HCT116 (cell line): ENCODE measurements at regions not wholly inside any gene's neighbourhood (a gene's known extent, or its start where the extent isn't known, plus 50 kb on each side); places are given as distances from the start of the nearest gene placed in this dataset.

Experiments
- ATAC-seq: fragments of 200-7000 bp; cut with Tn5 transposase; 2 replicates; pipeline ENCODE4 v1.9.1; 2020; ENCODE audit warnings: mild to moderate bottlenecking, moderate library complexity
- BruUV-seq: library from RNA; stranded (reverse); fragments of 400-500 nt; replicated peaks from 2 replicates; lab custom pipeline; 2021; lab: Mats Ljungman, UMichigan
- CTCF ChIA-PET: fragments of 300-600 bp; sonication (Branson Sonifier 250); formaldehyde crosslinking; loops from one replicate; lab custom pipeline; 2021; ENCODE audit warnings: antibody characterized with exemption; lab: Charles Lee
- POLR2A ChIA-PET: fragments of 300-600, 350-600 bp; sonication (Branson Sonifier 250); formaldehyde crosslinking; loops from one replicate; lab custom pipeline; 2021; ENCODE audit warnings: antibody characterized with exemption; lab: Charles Lee
- RAD21 ChIA-PET, 2 experiments: fragments of 300-600 bp; sonication (Branson Sonifier 250); formaldehyde crosslinking; loops; one replicate each; lab custom pipeline; 2023; ENCODE audit warnings: low total read pairs in 2 of 2; ENCODE audit not compliant: uncharacterized antibody in 2 of 2, unreplicated experiment in 2 of 2, low non-redundant PET in 1 of 2; lab: Charles Lee
- DNase-seq: peaks from one replicate; pipeline ENCODE4 v3.0.0-alpha.2; 2010; ENCODE audit warnings: low read depth, low spot score
- H2AFZ ChIP-seq: fragments of 200-600 bp; shearing (Covaris generic), sonication (generic); 2 replicates; pipeline ENCODE4 v1.6.1; 2017; ENCODE audit warnings: low read depth, mixed run types, mixed read lengths, antibody characterized with exemption, low read length; ENCODE audit not compliant: poor library complexity, severe bottlenecking
- H3K27ac ChIP-seq: 2 replicates; pipeline ENCODE4 v1.5.1; 2012; ENCODE audit warnings: low read depth, low read length
- H3K27me3 ChIP-seq: fragments of 200-600 bp; sonication (generic); 2 replicates; pipeline ENCODE4 v1.6.1; 2016; ENCODE audit warnings: mixed run types, low read length, mixed read lengths; ENCODE audit not compliant: insufficient read depth
- H3K36me3 ChIP-seq, 2 experiments: fragments of 200-500 bp in 1 of 2; fragments of 200-600 bp in 1 of 2; sonication (Bioruptor generic) in 1 of 2; sonication (generic) in 1 of 2; 2 replicates each; pipeline versions ENCODE4 v1.5.1 to v1.6.1; 2014 to 2016; ENCODE audit warnings: low read length in 2 of 2, inconsistent platforms in 1 of 2, mixed read lengths in 1 of 2, mixed run types in 1 of 2; ENCODE audit not compliant: insufficient read depth in 2 of 2, control insufficient read depth in 1 of 2
- H3K4me1 ChIP-seq, 2 experiments: fragments of 200-600 bp in 1 of 2; sonication (generic) in 1 of 2; 2 replicates each; pipeline versions ENCODE4 v1.5.1 to v1.6.1; 2012 to 2017; ENCODE audit warnings: low read length in 2 of 2, inconsistent platforms in 1 of 2, mild to moderate bottlenecking in 1 of 2, mixed read lengths in 1 of 2, mixed run types in 1 of 2, moderate library complexity in 1 of 2; ENCODE audit not compliant: insufficient read depth in 2 of 2, control insufficient read depth in 1 of 2
- H3K4me2 ChIP-seq: fragments of 200-600 bp; sonication (generic); 2 replicates; pipeline ENCODE4 v1.6.1; 2017; ENCODE audit warnings: mixed run types, low read length, mixed read lengths
- H3K4me3 ChIP-seq, 2 experiments: fragments of 200-600 bp in 1 of 2; sonication (generic) in 1 of 2; replicated peaks in 1 of 2; 2 replicates each; pipeline ENCODE4 v1.5.1; 2011 to 2016; ENCODE audit warnings: low read length in 2 of 2, control low read depth in 1 of 2, low read depth in 1 of 2, mild to moderate bottlenecking in 1 of 2, mixed read lengths in 1 of 2, mixed run types in 1 of 2
- H3K79me2 ChIP-seq: fragments of 200-600 bp; sonication (generic); 2 replicates; pipeline ENCODE4 v1.6.1; 2017; ENCODE audit warnings: mild to moderate bottlenecking, mixed run types, low read length, moderate library complexity, mixed read lengths; ENCODE audit not compliant: insufficient read depth
- H3K9ac ChIP-seq: fragments of 200-600 bp; sonication (generic); 2 replicates; pipeline ENCODE4 v1.6.1; 2016; ENCODE audit warnings: low read length, mixed read lengths
- H3K9me2 ChIP-seq: fragments of 200-600 bp; sonication (generic), shearing (Covaris generic); 2 replicates; pipeline ENCODE4 v1.6.1; 2017; ENCODE audit warnings: mixed run types, mild to moderate bottlenecking, moderate library complexity; ENCODE audit not compliant: insufficient read depth
- H3K9me3 ChIP-seq, 2 experiments: fragments of 200-500 bp in 1 of 2; fragments of 200-600 bp in 1 of 2; sonication (Bioruptor generic) in 1 of 2; sonication (generic) in 1 of 2; 2 replicates each; pipeline ENCODE4 v1.6.1; 2014 to 2017; ENCODE audit warnings: low read length in 2 of 2, mixed read lengths in 2 of 2, inconsistent platforms in 1 of 2, low read depth in 1 of 2, mild to moderate bottlenecking in 1 of 2, mixed run types in 1 of 2, moderate library complexity in 1 of 2; ENCODE audit not compliant: control insufficient read depth in 1 of 2, insufficient read depth in 1 of 2
- H4K20me1 ChIP-seq: fragments of 200-600 bp; sonication (generic), shearing (Covaris generic); 2 replicates; pipeline ENCODE4 v1.6.1; 2017; ENCODE audit warnings: mixed run types, mild to moderate bottlenecking, moderate library complexity; ENCODE audit not compliant: insufficient read depth
- CBX3 ChIP-seq: IDR thresholded peaks from 2 replicates; pipeline ENCODE4 v1.6.1; 2012; ENCODE audit warnings: low read depth
- CEBPB ChIP-seq: IDR thresholded peaks from 2 replicates; pipeline ENCODE4 v1.6.1; 2012; ENCODE audit warnings: low read depth
- EZH2 ChIP-seq: fragments of 200-600 bp; sonication (generic); IDR thresholded peaks from 2 replicates; pipeline ENCODE4 v1.6.1; 2017; ENCODE audit warnings: antibody characterized with exemption, mixed run types
- EZH2phosphoT487 ChIP-seq: fragments of 200-600 bp; IDR thresholded peaks from 2 replicates; pipeline ENCODE4 v1.6.1; 2018; ENCODE audit warnings: antibody characterized with exemption, borderline replicate concordance
- FOSL1 ChIP-seq: IDR thresholded peaks from 2 replicates; pipeline ENCODE4 v1.6.1; 2012; ENCODE audit warnings: low read depth
- POLR2A ChIP-seq: IDR thresholded peaks from 2 replicates; pipeline ENCODE4 v1.7.0; 2011; ENCODE audit warnings: borderline replicate concordance; ENCODE audit not compliant: insufficient read depth, insufficient read length; ENCODE audit errors: extremely low read depth
- POLR2AphosphoS5 ChIP-seq: IDR thresholded peaks from 2 replicates; pipeline ENCODE4 v1.6.1; 2011; ENCODE audit warnings: mild to moderate bottlenecking, low read depth, low read length, moderate library complexity
- SIN3A ChIP-seq: IDR thresholded peaks from 2 replicates; pipeline ENCODE4 v1.6.1; 2012; ENCODE audit warnings: low read depth
- SP1 ChIP-seq: IDR thresholded peaks from 2 replicates; pipeline ENCODE4 v1.6.1; 2012; ENCODE audit warnings: low read depth
- SRF ChIP-seq: IDR thresholded peaks from 2 replicates; pipeline ENCODE4 v1.6.1; 2012; ENCODE audit warnings: low read depth
- TCF7L2 ChIP-seq: IDR thresholded peaks from 2 replicates; pipeline ENCODE4 v1.7.0; 2011; ENCODE audit warnings: borderline replicate concordance, inconsistent platforms; ENCODE audit not compliant: insufficient read depth, insufficient read length; ENCODE audit errors: extremely low read depth
- ZNF274 ChIP-seq: fragments of 200-500 bp; sonication (Bioruptor generic); IDR thresholded peaks from 2 replicates; pipeline ENCODE4 v1.6.1; 2014; ENCODE audit warnings: mild to moderate bottlenecking, low read depth, low read length, inconsistent platforms
- intact Hi-C: fragments of 100-400 bp; cut with micrococcal nuclease; formaldehyde crosslinking; loops from 2 replicates; pipeline ENCODE4 v1.10.0; 2022
- TF ChIP-seq, protein P1 (sequence below), 3 experiments: fragments of 200-600 bp in 1 of 3; sonication (generic) in 1 of 3; IDR thresholded peaks in 2 of 3; conservative IDR thresholded peaks in 1 of 3; 2 replicates each; pipeline ENCODE4 v1.5.1; 2012 to 2017; ENCODE audit warnings: low read depth in 2 of 3, low read length in 2 of 3, antibody characterized with exemption in 1 of 3, borderline replicate concordance in 1 of 3, control low read depth in 1 of 3, mild to moderate bottlenecking in 1 of 3, mixed read lengths in 1 of 3, mixed run types in 1 of 3, moderate library complexity in 1 of 3; ENCODE audit not compliant: insufficient read depth in 1 of 3
- TF ChIP-seq, protein P2 (sequence below): IDR thresholded peaks from 2 replicates; pipeline ENCODE4 v1.6.1; 2011; ENCODE audit warnings: mild to moderate bottlenecking, low read length, moderate library complexity; ENCODE audit not compliant: insufficient replicate concordance; ENCODE audit errors: extremely low read depth
- TF ChIP-seq, protein P3 (sequence below): IDR thresholded peaks from 2 replicates; pipeline ENCODE4 v1.6.1; 2012; ENCODE audit warnings: low read depth

DNA sequence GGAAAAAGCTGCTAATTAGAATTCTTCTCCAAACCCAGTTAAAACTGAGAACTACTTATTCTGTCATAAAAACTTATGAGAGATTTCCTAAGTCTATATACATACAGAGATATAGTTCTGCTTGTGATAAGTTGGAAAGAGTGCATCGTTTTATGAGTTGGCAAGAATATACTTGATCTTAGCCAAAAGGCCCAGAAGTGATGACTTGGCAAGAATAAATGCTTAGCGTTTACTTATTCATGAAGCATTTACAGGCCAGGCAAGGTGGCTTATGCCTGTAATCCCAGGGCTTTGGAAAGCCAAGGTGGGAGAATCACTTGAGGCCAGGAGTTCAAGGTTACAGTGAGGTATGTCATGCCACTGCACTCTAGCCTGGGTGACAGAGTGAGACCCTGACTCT lies 81.7 kb downstream of the CYB561 start:
- no peaks in the 10 kb centered on the region for H4K20me1 ChIP-seq
- H2AFZ ChIP-seq: no peak overlapping the region
- intact Hi-C loops: no loop called here
- H3K9ac ChIP-seq: no peak overlapping the region
- H3K9me3 ChIP-seq: no peaks in the 10 kb centered on the region
- TF ChIP-seq CEBPB (no peak), ZNF274 (no peak), TCF7L2 (no peak), POLR2A (no peak), FOSL1 (no peak), EZH2phosphoT487 (no peak), SP1 (no peak), EZH2 (no peak), SRF (no peak), CBX3 (no peak), POLR2AphosphoS5 (no peak), SIN3A (no peak)
- TF ChIP-seq, protein P1, sequence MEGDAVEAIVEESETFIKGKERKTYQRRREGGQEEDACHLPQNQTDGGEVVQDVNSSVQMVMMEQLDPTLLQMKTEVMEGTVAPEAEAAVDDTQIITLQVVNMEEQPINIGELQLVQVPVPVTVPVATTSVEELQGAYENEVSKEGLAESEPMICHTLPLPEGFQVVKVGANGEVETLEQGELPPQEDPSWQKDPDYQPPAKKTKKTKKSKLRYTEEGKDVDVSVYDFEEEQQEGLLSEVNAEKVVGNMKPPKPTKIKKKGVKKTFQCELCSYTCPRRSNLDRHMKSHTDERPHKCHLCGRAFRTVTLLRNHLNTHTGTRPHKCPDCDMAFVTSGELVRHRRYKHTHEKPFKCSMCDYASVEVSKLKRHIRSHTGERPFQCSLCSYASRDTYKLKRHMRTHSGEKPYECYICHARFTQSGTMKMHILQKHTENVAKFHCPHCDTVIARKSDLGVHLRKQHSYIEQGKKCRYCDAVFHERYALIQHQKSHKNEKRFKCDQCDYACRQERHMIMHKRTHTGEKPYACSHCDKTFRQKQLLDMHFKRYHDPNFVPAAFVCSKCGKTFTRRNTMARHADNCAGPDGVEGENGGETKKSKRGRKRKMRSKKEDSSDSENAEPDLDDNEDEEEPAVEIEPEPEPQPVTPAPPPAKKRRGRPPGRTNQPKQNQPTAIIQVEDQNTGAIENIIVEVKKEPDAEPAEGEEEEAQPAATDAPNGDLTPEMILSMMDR (IDR thresholded peaks at IDR 0.05 in 2 of 3, conservative IDR thresholded peaks at IDR 0.05 in 1 of 3; ENCODE audit: borderline replicate concordance in 1 of 3, insufficient read depth in 1 of 3, low read depth in 2 of 3, low read length in 2 of 3): no peak
- TF ChIP-seq, protein P2, sequence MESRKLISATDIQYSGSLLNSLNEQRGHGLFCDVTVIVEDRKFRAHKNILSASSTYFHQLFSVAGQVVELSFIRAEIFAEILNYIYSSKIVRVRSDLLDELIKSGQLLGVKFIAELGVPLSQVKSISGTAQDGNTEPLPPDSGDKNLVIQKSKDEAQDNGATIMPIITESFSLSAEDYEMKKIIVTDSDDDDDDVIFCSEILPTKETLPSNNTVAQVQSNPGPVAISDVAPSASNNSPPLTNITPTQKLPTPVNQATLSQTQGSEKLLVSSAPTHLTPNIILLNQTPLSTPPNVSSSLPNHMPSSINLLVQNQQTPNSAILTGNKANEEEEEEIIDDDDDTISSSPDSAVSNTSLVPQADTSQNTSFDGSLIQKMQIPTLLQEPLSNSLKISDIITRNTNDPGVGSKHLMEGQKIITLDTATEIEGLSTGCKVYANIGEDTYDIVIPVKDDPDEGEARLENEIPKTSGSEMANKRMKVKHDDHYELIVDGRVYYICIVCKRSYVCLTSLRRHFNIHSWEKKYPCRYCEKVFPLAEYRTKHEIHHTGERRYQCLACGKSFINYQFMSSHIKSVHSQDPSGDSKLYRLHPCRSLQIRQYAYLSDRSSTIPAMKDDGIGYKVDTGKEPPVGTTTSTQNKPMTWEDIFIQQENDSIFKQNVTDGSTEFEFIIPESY: no peak
- TF ChIP-seq, protein P3, sequence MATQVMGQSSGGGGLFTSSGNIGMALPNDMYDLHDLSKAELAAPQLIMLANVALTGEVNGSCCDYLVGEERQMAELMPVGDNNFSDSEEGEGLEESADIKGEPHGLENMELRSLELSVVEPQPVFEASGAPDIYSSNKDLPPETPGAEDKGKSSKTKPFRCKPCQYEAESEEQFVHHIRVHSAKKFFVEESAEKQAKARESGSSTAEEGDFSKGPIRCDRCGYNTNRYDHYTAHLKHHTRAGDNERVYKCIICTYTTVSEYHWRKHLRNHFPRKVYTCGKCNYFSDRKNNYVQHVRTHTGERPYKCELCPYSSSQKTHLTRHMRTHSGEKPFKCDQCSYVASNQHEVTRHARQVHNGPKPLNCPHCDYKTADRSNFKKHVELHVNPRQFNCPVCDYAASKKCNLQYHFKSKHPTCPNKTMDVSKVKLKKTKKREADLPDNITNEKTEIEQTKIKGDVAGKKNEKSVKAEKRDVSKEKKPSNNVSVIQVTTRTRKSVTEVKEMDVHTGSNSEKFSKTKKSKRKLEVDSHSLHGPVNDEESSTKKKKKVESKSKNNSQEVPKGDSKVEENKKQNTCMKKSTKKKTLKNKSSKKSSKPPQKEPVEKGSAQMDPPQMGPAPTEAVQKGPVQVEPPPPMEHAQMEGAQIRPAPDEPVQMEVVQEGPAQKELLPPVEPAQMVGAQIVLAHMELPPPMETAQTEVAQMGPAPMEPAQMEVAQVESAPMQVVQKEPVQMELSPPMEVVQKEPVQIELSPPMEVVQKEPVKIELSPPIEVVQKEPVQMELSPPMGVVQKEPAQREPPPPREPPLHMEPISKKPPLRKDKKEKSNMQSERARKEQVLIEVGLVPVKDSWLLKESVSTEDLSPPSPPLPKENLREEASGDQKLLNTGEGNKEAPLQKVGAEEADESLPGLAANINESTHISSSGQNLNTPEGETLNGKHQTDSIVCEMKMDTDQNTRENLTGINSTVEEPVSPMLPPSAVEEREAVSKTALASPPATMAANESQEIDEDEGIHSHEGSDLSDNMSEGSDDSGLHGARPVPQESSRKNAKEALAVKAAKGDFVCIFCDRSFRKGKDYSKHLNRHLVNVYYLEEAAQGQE: no peak
- H3K27me3 ChIP-seq: no peaks in the 10 kb centered on the region
- ChIA-PET CTCF (no interaction called here), RAD21 (no interaction called here), POLR2A (no interaction called here)
- BruUV-seq: no TSS peak
- no peak overlapping the region for H3K27ac ChIP-seq
- H3K4me1 ChIP-seq: no peaks in the 10 kb centered on the region
- no peaks in the 10 kb centered on the region for H3K36me3 ChIP-seq
- H3K4me2 ChIP-seq: no peak overlapping the region
- ATAC-seq (no peak), DNase-seq (no peak)
- no peaks in the 10 kb centered on the region for H3K9me2 ChIP-seq
- H3K79me2 ChIP-seq: no peaks in the 10 kb centered on the region
- no peak overlapping the region for H3K4me3 ChIP-seq
